Activated CD4-positive, alpha-beta T cell treated with anti-CD3 and anti-CD28 coated beads for 36 hours (primary cell): ENCODE measurements at regions not wholly inside any gene's neighbourhood (a gene's known extent, or its start where the extent isn't known, plus 50 kb on each side); places are given as distances from the start of the nearest gene placed in this dataset.
"Not testable (repeated sequence)": the region's sequence is repeated elsewhere in the genome, so short reads cannot be mapped to it uniquely, and the experiment has no call there.

ENCODE experiments used
- ATAC-seq: fragments of 200-7000 bp; cut with Tn5 transposase; one replicate; pipeline ENCODE4 v1.10.0; 2021; ENCODE audit warnings: mild to moderate bottlenecking, moderate library complexity
- CTCF ChIA-PET: fragments of 350-600 bp; sonication (Branson Sonifier 250); formaldehyde crosslinking; loops from one replicate; lab custom pipeline; 2021; ENCODE audit warnings: antibody characterized with exemption; lab: Charles Lee
- POLR2A ChIA-PET: fragments of 350-600 bp; sonication (Branson Sonifier 250); formaldehyde crosslinking; loops from one replicate; lab custom pipeline; 2021; ENCODE audit warnings: antibody characterized with exemption, inconsistent platforms; lab: Charles Lee
- DNase-seq: peaks from one replicate; pipeline ENCODE4 v3.0.0-alpha.2; 2020
- H3K27ac Mint-ChIP-seq: one replicate; pipeline ENCODE4 v1.8.0; 2021; ENCODE audit warnings: mixed read lengths
- H3K27me3 Mint-ChIP-seq: one replicate; pipeline ENCODE4 v1.8.0; 2021; ENCODE audit warnings: mixed read lengths
- H3K36me3 Mint-ChIP-seq: one replicate; pipeline ENCODE4 v1.8.0; 2021; ENCODE audit warnings: low read depth, mixed read lengths
- H3K4me1 Mint-ChIP-seq: one replicate; pipeline ENCODE4 v1.8.0; 2021; ENCODE audit warnings: mixed read lengths
- H3K4me3 Mint-ChIP-seq: one replicate; pipeline ENCODE4 v1.8.0; 2021; ENCODE audit warnings: mild to moderate bottlenecking, moderate library complexity, mixed read lengths
- H3K9me3 Mint-ChIP-seq: one replicate; pipeline ENCODE4 v1.8.0; 2021; ENCODE audit warnings: low read depth, mixed read lengths
- intact Hi-C, 2 experiments: fragments of 100-400 bp; cut with DNase I in 1 of 2; cut with micrococcal nuclease in 1 of 2; formaldehyde crosslinking; loops; one replicate each; pipeline versions ENCODE4 v1.14.2 to v1.15.1; 2022 to 2024; cut with DNase I, micrococcal nuclease

DNA sequence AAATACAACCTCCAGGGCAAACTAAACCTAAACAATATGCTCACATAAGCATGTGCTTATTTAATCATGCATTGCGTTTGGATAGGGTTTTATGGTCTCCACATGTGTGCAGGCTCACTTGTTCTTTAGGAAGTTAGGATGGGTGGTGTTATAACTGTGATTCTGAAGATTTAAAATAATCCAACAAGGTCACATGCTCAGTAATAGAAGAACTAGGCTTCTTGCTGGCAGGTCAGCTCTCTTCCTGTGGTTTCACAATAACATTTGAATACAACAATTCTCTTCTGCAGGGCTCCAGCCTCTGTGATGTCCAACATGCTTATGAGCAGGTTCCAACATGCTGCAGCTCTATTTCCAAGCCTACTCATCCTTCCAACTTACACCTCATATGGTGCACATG is 84.0 kb downstream of the MYL12B start:
- Mint-ChIP-seq H3K27ac (no peak overlapping the region), H3K4me1 (peaks cover 7% of the 10 kb centered on the region), H3K9me3 (no peaks in the 10 kb centered on the region), H3K4me3 (no peak overlapping the region), H3K36me3 (no peaks in the 10 kb centered on the region), H3K27me3 (peaks cover 6% of the 10 kb centered on the region)
- ChIA-PET CTCF (no interaction called here), POLR2A (no interaction called here)
- no peak for ATAC-seq
- intact Hi-C loops, result no loop called here
- DNase-seq, result no peak

DNA sequence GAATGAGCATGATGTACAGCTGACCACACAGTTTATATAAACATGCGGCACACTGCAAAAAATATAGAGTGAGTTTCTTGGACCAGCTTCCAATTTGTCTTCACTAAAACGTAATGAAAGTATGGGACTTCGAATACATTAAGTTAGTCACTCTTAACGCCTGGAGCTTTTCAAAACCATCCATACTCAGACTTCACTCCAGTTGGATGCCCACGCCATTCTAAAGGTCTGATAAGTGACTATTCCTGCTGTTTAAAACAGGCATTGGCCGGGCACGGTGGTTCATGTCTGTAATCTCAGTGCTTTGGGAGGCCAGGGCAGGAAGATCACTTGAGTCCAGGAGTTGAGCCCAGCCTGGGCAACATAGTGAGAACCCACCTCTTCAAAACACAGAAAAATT is 84.6 kb downstream of the MYL12B start:
- Mint-ChIP-seq H3K4me1 (peaks cover 6% of the 10 kb centered on the region), H3K9me3 (no peaks in the 10 kb centered on the region), H3K27me3 (peaks cover 6% of the 10 kb centered on the region), H3K4me3 (no peak overlapping the region), H3K27ac (no peak overlapping the region), H3K36me3 (no peaks in the 10 kb centered on the region)
- DNase-seq, result no peak
- ChIA-PET CTCF (interaction anchor here (0.5 kb wide), 1 partner anchor 319 kb away, joined by 3 read pairs; no protein-coding TSS in a partner anchor), POLR2A (no interaction called here)
- intact Hi-C loops, result no loop called here
- no peak for ATAC-seq

- ChIA-PET POLR2A (no interaction called here), CTCF (no interaction called here)
- intact Hi-C loops, result no loop called here
- no peak for DNase-seq
- H3K4me3 Mint-ChIP-seq, result no peak overlapping the region
- peaks cover 6% of the 10 kb centered on the region for H3K4me1 Mint-ChIP-seq
- no peak overlapping the region for H3K27ac Mint-ChIP-seq
- no peaks in the 10 kb centered on the region for H3K9me3 Mint-ChIP-seq
- ATAC-seq, result no peak
- peaks cover 6% of the 10 kb centered on the region for H3K27me3 Mint-ChIP-seq
- no peaks in the 10 kb centered on the region for H3K36me3 Mint-ChIP-seq
These were observed 85.4 kb downstream of the MYL12B start for GRCh38 chr18:3347286-3347803.

- ChIA-PET CTCF (interaction anchor here (1.0 kb wide), 1 partner anchor 316 kb away, joined by 4 read pairs; no protein-coding TSS in a partner anchor), POLR2A (no interaction called here)
- Mint-ChIP-seq H3K9me3 (no peaks in the 10 kb centered on the region), H3K4me1 (peaks cover 6% of the 10 kb centered on the region), H3K27me3 (peaks cover 6% of the 10 kb centered on the region), H3K27ac (no peak overlapping the region), H3K4me3 (no peak overlapping the region), H3K36me3 (no peaks in the 10 kb centered on the region)
- DNase-seq (no peak), ATAC-seq (no peak)
- intact Hi-C loops, result no loop called here
These were observed 86.2 kb downstream of the MYL12B start for GRCh38 chr18:3348176-3348575.

DNA sequence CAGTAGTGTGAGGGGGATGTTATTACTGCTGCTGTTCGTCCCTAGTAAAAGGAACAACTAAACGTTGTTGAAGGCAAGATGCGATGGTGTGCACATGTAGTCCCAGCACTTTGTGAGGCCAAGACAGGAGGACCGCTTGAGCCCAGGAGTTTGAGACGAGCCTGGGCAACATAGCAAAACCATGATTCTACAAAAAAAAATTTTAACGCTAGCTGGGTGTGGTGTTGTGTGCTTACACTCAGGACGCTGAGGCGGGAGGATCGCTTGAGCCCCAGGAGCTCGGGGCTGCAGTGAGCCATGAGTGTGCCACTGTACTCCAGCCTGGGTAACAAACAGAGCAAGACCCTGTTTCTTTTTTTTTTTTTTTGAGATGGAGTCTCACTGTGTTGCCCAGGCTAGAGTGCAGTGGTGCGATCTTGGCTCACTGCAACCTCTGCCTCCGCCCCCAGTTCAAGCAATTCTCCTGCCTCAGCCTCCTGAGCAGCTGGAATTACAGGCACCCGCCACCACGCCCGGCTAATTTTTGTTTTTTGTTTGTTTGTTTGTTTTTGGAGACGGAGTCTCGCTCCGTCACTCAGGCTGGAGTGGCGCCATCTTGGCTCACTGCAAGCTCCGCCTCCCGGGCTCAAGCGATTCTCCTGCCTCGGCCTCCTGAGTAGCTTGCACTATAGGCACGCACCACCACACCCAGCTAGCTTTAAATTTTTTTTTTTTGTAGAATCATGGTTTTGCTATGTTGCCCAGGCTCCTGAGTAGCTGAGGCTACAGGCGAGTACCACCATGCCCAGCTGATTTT is 87.3 kb downstream of the MYL12B start:
- H3K36me3 Mint-ChIP-seq, H3K4me1 Mint-ChIP-seq, H3K4me3 Mint-ChIP-seq, DNase-seq, ATAC-seq, H3K27ac Mint-ChIP-seq, intact Hi-C loops, H3K27me3 Mint-ChIP-seq, H3K9me3 Mint-ChIP-seq: not testable (repeated sequence)
- ChIA-PET CTCF (interaction anchor here (0.6 to 1.2 kb wide), 4 partner anchors 22 to 691 kb away, joined by 3 to 4 read pairs (median 3); no protein-coding TSS in a partner anchor), POLR2A (interaction anchor here (0.6 kb wide), 1 partner anchor 15 kb away, joined by 3 read pairs; no protein-coding TSS in a partner anchor)

DNA sequence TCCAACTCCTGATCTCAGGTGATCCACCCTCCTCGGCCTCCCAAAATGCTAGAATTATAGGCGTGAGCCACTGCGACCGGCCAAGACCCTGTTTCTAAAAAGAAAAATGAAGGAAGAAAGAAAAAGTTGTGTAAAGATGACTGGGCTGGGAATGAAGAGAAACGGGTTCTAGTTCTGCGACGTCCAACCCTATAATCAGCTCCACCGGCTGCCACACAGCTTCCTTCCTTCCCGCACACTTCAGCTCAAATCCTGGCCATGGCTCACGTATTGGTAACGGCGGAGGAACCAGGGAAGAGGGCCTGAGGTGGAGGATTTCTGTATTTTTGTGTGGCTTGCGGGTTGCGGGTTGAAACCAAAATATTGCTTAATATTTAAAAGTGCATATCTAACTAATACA is 88.1 kb downstream of the MYL12B start:
- CTCF ChIA-PET, result interaction anchor here (0.7 to 1.2 kb wide), 4 partner anchors 21 to 89 kb away, joined by 3 read pairs; no protein-coding TSS in a partner anchor

GRCh38 chr18:3350566-3351527 is 88.9 kb downstream of the MYL12B start:
- no peaks in the 10 kb centered on the region for H3K36me3 Mint-ChIP-seq
- ATAC-seq (peak; percentile 62), DNase-seq (peak; percentile 5)
- ChIA-PET POLR2A (no interaction called here), CTCF (interaction anchor here (0.6 to 1.3 kb wide), 7 partner anchors 20 to 316 kb away, joined by 3 to 4 read pairs (median 3); no protein-coding TSS in a partner anchor)
- peaks cover 6% of the 10 kb centered on the region for H3K27me3 Mint-ChIP-seq
- H3K27ac Mint-ChIP-seq, result no peak overlapping the region
- intact Hi-C loops, result no loop called here
- no peaks in the 10 kb centered on the region for H3K9me3 Mint-ChIP-seq
- peaks cover 8% of the 10 kb centered on the region for H3K4me1 Mint-ChIP-seq
- H3K4me3 Mint-ChIP-seq, result no peak overlapping the region

More for the DNA sequence above, 88.1 kb downstream of the MYL12B start:
- intact Hi-C loops, result no loop called here
- ATAC-seq (no peak), DNase-seq (no peak)
- H3K27me3 Mint-ChIP-seq, result peaks cover 6% of the 10 kb centered on the region
- H3K4me3 Mint-ChIP-seq, result no peak overlapping the region
- no peaks in the 10 kb centered on the region for H3K9me3 Mint-ChIP-seq
- peaks cover 5% of the 10 kb centered on the region for H3K4me1 Mint-ChIP-seq
- no peaks in the 10 kb centered on the region for H3K36me3 Mint-ChIP-seq
- H3K27ac Mint-ChIP-seq, result no peak overlapping the region
- POLR2A ChIA-PET, result no interaction called here

GRCh38 chr18:3354506-3354905 is 92.6 kb downstream of the MYL12B start:
- ChIA-PET CTCF (interaction anchor here (2.0 kb wide), 1 partner anchor 100 kb away, joined by 4 read pairs; no protein-coding TSS in a partner anchor), POLR2A (interaction anchor here (0.7 kb wide), 1 partner anchor 94 kb away, joined by 3 read pairs; no protein-coding TSS in a partner anchor)
- no peaks in the 10 kb centered on the region for H3K36me3 Mint-ChIP-seq
- H3K4me1 Mint-ChIP-seq, result peaks cover 21% of the 10 kb centered on the region
- no peak overlapping the region for H3K4me3 Mint-ChIP-seq
- peak overlapping the region; percentile 8 for H3K27ac Mint-ChIP-seq
- no peaks in the 10 kb centered on the region for H3K27me3 Mint-ChIP-seq
- DNase-seq, result no peak
- intact Hi-C loops, result no loop called here
- ATAC-seq, result peak; percentile 90
- H3K9me3 Mint-ChIP-seq, result no peaks in the 10 kb centered on the region

DNA sequence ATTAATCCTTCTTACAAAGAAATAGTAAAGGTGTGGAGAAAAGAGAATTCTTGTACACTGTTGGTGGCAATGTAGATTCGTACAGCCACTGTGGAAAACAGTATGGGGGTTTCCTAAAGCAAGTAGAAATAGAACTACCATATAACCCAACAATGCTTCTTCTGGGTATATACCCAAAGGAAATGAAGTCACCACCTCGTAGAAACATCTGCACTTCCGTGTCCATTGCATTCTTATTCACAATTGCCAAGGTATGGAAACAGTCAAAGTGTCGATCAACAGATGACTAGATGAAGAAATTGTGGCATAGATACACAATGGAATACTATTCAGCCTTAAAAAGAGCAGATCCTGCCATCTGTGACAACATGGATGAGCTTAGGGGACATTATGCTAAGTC is 93.4 kb upstream of the TGIF1 start:
- Mint-ChIP-seq H3K27ac (no peak overlapping the region), H3K27me3 (no peaks in the 10 kb centered on the region), H3K9me3 (no peaks in the 10 kb centered on the region), H3K4me1 (peaks cover 21% of the 10 kb centered on the region), H3K4me3 (no peak overlapping the region), H3K36me3 (no peaks in the 10 kb centered on the region)
- DNase-seq (no peak), ATAC-seq (peak; percentile 38)
- intact Hi-C loops, result no loop called here
- ChIA-PET CTCF (interaction anchor here (0.9 kb wide), 1 partner anchor 221 kb away, joined by 3 read pairs; no protein-coding TSS in a partner anchor), POLR2A (interaction anchor here (1.0 kb wide), 1 partner anchor 24 kb away, joined by 5 read pairs; no protein-coding TSS in a partner anchor)

DNA sequence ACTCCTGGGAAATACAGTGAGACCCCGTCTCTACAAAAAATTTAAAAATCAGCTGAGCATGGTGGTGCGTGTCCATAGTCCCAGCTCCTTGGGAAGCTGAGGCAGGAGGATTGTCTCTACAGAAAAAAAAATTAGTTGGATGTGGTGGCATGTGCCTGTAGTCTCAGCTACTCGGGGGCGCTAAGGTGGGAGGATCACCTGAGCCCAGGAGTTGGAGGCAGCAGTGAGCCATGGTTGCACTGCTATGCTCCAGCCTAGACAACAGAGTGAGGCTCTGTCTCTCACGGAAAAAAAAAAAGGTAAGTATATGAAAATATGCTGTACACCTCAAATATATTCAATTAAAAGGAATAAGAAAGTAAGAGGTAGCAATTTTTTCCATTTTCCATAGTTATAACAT is 92.5 kb upstream of the TGIF1 start:
- no peaks in the 10 kb centered on the region for H3K36me3 Mint-ChIP-seq
- ChIA-PET CTCF (no interaction called here), POLR2A (interaction anchor here (1.0 kb wide), 1 partner anchor 23 kb away, joined by 5 read pairs; no protein-coding TSS in a partner anchor)
- no peak overlapping the region for H3K4me3 Mint-ChIP-seq
- peaks cover 21% of the 10 kb centered on the region for H3K4me1 Mint-ChIP-seq
- ATAC-seq (no peak), DNase-seq (no peak)
- H3K27ac Mint-ChIP-seq, result no peak overlapping the region
- intact Hi-C loops, result no loop called here
- H3K9me3 Mint-ChIP-seq, result no peaks in the 10 kb centered on the region
- no peaks in the 10 kb centered on the region for H3K27me3 Mint-ChIP-seq

GRCh38 chr18:3358310-3358709 is 91.7 kb upstream of the TGIF1 start:
- intact Hi-C loops, result no loop called here
- Mint-ChIP-seq H3K4me3 (no peak overlapping the region), H3K9me3 (no peaks in the 10 kb centered on the region), H3K27me3 (no peaks in the 10 kb centered on the region), H3K4me1 (peaks cover 21% of the 10 kb centered on the region), H3K36me3 (no peaks in the 10 kb centered on the region), H3K27ac (no peak overlapping the region)
- DNase-seq, result no peak
- ATAC-seq, result no peak
- ChIA-PET CTCF (no interaction called here), POLR2A (no interaction called here)
